Fibroblast of villous mesenchyme (primary cell): ENCODE measurements at regions not wholly inside any gene's neighbourhood (a gene's known extent, or its start where the extent isn't known, plus 50 kb on each side); places are given as distances from the start of the nearest gene placed in this dataset.

Experiments used
- DNase-seq: peaks from one replicate; pipeline ENCODE4 v3.0.0-alpha.2; 2010; ENCODE audit warnings: low read depth
- H3K4me3 ChIP-seq: 2 replicates; pipeline ENCODE4 v1.5.1; 2011; ENCODE audit warnings: low read depth, mild to moderate bottlenecking, low read length
- CTCF ChIP-seq: IDR thresholded peaks from 2 replicates; pipeline ENCODE4 v1.5.1; 2012; ENCODE audit warnings: low read depth, mild to moderate bottlenecking, low read length; ENCODE audit not compliant: insufficient read depth

GRCh38 chr3:148615382-148615781, 82.3 kb upstream of the AGTR1 start:
- no peak for TF ChIP-seq CTCF
- DNase-seq = no peak
- no peak overlapping the region for H3K4me3 ChIP-seq

DNA sequence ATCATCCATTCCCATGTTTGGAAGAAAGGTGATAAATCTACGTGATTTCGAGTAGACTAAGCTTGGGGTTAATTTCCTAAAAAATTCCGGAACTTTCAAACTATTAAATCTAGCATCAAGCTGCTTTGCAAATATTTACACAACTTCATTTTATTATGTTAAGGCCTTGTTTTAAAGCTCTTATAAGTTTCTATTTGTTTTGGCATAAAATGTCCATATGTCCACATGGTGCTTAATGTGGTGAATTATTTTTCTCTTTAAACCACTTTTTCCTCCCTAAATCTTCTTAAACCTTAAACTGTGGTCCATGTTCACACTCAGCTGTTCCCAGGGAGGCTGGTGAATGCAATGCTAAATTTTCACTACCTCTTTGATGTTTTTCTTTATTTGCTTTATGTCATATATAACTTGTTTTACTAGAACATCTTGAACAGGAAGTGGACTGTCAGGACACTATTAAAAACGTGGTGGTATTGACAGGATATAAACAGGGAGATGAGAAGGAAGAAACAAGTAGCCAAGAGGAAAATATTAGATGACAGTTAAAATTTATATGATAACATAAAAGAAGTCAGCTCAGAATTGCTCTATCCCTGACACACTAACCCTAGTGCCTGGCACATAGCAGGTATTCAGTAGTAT, 72.5 kb upstream of the AGTR1 start:
- TF ChIP-seq CTCF = no peak
- DNase-seq = no peak
- no peak overlapping the region for H3K4me3 ChIP-seq

GRCh38 chr3:148625991-148626390, 71.7 kb upstream of the AGTR1 start:
- DNase-seq = no peak
- TF ChIP-seq CTCF = no peak
- no peak overlapping the region for H3K4me3 ChIP-seq

DNA sequence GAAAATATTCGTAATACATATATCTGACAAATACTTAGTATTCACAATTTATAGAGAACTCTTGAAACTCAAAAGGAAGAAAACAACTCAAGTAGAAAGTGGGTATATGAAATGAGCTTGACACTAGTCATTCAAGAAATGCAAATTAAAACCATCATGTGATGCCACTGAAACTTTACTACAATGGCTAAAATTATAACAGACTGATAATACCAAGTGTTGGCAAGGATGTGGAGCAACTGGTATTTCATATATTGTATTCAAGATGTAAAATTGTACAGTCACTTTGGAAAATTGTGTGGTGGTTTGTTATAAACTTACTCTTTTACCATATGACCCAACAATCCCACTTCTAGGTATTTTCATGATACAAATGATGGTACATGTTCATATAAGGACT, 68.7 kb upstream of the AGTR1 start:
- no peak for TF ChIP-seq CTCF
- no peak overlapping the region for H3K4me3 ChIP-seq
- no peak for DNase-seq

DNA sequence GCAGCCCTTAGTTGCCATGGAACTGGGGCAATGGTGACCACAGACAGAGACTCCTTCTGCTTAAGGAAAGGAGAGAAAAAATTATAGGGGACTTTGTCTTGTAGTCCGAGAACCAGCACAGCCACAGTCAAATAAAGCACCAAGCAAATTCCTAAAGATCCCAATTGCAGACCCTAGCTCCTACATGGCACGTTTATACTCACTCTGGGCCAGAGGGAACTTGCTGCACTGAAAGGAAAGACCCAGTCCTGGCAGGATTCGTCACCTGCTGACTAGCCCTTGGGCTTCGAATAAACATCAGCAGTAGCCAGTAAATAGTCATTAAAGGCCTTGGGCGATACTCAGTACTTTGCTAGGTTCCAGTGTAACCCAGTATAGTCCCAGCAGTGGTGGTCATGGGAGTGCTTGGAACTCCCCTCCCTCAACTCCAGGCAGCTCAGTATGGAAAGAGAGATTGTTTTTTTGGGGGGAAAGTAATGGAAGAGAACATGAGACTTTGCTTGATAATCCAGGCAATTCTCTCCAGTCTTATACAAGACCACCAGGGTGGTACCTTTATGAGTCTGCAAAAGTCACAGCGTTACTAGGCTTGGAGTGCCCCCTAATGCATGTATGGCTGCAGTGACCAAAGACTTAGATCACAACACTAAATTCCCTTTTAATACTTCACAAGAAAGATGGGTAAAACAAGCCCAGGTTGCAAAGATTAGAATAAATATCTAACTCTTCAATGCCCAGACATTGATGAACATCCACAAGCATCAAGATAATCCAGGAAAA, 66.4 kb upstream of the AGTR1 start:
- DNase-seq = peak; percentile 3
- peak; percentile 32 for TF ChIP-seq CTCF
- H3K4me3 ChIP-seq = no peak overlapping the region

DNA sequence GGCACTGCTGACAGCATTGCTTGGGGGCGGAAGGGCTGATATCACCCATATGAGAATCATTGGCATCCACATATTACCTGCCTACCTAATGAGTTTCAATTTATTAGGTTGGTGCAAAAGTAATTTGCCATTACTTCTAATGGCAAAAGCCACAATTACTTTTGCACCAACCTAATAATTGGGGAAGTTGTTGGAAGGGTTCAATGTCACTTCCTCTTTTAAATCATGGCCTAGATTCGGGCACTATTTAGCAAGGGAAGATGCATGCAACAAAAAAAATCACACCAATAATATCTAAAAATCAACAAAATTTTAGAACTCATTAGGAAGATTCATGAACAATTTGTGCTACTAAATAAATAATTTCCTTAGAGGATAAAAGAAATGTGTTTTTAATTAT, 56.0 kb upstream of the AGTR1 start:
- no peak for DNase-seq
- no peak for TF ChIP-seq CTCF
- H3K4me3 ChIP-seq = no peak overlapping the region
